ENCODE measurements at regions not wholly inside any gene's neighbourhood (a gene's known extent, or its start where the extent isn't known, plus 50 kb on each side); places are given as distances from the start of the nearest gene placed in this dataset.

DNA sequence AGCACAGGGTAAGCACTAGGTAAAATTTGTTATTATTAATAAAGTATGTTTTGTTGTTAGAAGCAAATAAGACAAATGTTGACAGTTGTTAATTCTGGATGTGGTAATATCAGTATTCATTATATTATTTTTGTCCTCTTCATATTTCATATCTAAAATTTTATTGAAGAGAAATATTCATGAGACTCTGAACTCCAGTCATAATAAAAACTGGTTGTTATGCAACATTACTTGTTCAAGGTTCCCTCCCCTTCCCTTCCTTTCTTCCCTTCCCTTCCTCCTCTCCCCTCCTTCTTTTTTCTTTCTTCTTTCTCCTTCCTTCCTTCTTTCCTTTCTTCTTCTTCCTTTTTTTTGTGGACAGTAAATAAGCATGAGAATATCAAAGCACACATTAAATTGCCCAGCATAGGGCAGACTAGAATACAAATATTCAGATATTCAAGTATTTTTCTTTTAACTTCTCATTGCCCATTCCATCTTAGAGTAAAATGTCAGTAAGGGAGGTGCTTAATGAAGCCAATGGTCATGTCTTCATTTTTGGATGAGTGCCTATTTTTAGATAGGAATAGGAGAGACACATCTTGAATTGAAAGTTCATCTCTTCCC lies 245.0 kb downstream of the INHBA start:
- TF ChIP-seq, protein P1, sequence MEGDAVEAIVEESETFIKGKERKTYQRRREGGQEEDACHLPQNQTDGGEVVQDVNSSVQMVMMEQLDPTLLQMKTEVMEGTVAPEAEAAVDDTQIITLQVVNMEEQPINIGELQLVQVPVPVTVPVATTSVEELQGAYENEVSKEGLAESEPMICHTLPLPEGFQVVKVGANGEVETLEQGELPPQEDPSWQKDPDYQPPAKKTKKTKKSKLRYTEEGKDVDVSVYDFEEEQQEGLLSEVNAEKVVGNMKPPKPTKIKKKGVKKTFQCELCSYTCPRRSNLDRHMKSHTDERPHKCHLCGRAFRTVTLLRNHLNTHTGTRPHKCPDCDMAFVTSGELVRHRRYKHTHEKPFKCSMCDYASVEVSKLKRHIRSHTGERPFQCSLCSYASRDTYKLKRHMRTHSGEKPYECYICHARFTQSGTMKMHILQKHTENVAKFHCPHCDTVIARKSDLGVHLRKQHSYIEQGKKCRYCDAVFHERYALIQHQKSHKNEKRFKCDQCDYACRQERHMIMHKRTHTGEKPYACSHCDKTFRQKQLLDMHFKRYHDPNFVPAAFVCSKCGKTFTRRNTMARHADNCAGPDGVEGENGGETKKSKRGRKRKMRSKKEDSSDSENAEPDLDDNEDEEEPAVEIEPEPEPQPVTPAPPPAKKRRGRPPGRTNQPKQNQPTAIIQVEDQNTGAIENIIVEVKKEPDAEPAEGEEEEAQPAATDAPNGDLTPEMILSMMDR (IDR thresholded peaks at IDR 0.05): no peak
- no peak for TF ChIP-seq POLR2A (IDR thresholded peaks at IDR 0.05)

All from right lobe of liver (tissue), 4 donors.